ENCODE measurements at regions not wholly inside any gene's neighbourhood (a gene's known extent, or its start where the extent isn't known, plus 50 kb on each side); places are given as distances from the start of the nearest gene placed in this dataset.

DNA sequence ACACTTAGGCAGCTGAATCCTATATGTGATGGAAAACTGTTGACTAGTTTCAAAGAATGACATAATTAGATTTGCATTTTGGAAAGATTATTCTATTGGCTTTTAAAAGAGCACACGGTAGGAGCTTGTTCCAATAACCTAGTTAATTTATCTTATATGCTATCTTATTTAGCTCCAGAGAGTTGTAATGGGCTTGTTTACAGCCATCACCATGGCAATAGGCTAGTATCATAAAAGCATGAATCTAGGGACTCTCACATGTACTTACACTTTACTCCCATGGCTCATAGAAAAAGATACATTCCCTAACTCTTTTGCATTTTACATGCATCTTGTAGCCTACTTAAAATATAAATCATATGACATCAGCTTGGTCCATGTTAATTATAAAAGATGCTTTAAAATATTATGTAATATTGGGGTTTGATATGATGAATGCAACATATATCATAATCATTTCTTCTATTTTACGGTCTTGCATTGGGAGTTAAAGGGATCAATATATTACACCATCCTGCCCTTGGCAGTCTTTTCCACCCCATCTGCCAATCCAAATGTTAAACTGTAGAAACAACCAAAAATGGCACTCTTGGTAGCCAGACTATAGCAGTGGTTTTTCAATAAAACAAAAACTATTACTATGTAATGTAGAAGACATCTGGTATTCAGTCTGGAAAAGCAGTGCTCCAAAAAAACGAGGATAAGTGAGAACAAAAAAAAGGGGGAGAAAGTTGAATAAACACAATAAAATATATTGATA is 2254.0 kb downstream of the LRRC4C start:
- Histone ChIP-seq H3K9me3 (no peaks in the 10 kb centered on the region), H3K36me3 (no peaks in the 10 kb centered on the region), H3K27ac (no peak overlapping the region), H3K4me1 (peaks cover 0 to 2% (median 0%) of the 10 kb centered on the region in 4 donors), H3K27me3 (no peaks in the 10 kb centered on the region), H3K4me3 (no peak overlapping the region)
- TF ChIP-seq, protein P1, sequence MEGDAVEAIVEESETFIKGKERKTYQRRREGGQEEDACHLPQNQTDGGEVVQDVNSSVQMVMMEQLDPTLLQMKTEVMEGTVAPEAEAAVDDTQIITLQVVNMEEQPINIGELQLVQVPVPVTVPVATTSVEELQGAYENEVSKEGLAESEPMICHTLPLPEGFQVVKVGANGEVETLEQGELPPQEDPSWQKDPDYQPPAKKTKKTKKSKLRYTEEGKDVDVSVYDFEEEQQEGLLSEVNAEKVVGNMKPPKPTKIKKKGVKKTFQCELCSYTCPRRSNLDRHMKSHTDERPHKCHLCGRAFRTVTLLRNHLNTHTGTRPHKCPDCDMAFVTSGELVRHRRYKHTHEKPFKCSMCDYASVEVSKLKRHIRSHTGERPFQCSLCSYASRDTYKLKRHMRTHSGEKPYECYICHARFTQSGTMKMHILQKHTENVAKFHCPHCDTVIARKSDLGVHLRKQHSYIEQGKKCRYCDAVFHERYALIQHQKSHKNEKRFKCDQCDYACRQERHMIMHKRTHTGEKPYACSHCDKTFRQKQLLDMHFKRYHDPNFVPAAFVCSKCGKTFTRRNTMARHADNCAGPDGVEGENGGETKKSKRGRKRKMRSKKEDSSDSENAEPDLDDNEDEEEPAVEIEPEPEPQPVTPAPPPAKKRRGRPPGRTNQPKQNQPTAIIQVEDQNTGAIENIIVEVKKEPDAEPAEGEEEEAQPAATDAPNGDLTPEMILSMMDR (IDR thresholded peaks at IDR 0.05) = no peak
- intact Hi-C loops (cut with DNase I; ENCODE audit: low total_unique reads) = no loop called here
- DNase-seq = no peak
- 63 to 68% (median 65%) methylated on average over 3 of the region's 3 CpGs for WGBS, 5 donors

DNA sequence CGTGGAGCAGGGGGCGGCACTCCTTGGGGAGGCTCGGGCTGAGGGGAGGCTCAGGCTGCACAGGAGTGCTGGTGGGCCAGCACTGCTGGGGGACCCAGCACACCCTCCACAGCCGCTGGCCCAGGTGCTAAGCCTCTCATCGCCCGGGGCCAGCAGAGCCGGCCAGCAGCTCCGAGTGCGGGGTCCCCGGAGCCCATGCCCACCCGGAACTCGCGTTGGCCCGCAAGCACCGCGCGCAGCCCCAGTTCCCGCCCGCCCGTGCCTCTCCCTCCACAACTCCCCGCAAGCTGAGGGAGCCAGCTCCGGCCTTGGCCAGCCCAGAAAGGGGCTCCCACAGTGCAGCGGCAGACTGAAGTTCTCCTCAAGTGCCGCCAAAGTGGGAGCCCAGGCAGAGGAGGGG is 2266.8 kb downstream of the LRRC4C start:
- H3K27ac ChIP-seq = no peak overlapping the region
- no peaks in the 10 kb centered on the region for H3K36me3 ChIP-seq
- H3K9me3 ChIP-seq = no peaks in the 10 kb centered on the region
- H3K4me1 ChIP-seq = no peaks in the 10 kb centered on the region
- TF ChIP-seq POLR2AphosphoS5 (IDR thresholded peaks at IDR 0.05) = no peak
- no peak for TF ChIP-seq EP300 (IDR thresholded peaks at IDR 0.05)
- TF ChIP-seq POLR2A (IDR thresholded peaks at IDR 0.05) = no peak
- TF ChIP-seq, protein P1 (IDR thresholded peaks at IDR 0.05) = no peak
- H3K27me3 ChIP-seq = no peaks in the 10 kb centered on the region
- no peak for DNase-seq
- intact Hi-C loops (cut with DNase I; ENCODE audit: low total_unique reads) = no loop called here
- 92 to 99% (median 98%) methylated on average over 6 to 24 of the region's 24 CpGs for WGBS, 5 donors
- H3K4me3 ChIP-seq = no peak overlapping the region

DNA sequence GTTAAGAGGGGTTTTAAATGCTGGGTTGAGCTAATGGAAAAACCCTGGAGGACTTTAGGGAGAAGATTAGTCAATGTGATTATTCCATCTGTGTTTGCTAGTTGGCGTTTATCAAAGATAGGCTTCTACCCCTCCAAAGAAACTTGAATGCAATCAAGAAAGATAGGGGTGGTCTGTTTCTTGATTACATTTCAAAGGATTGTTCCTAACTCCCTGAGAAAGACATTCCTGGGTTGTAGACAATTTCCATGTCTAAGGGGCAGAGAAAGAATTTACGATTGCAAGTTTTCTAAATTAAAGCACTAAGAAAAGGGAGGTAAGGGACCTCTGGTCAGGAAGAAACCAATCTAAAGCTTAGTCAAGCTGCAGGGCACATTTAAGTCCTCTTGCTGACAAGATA is 2268.7 kb downstream of the LRRC4C start:
- intact Hi-C loops (cut with DNase I; ENCODE audit: low total_unique reads) = no loop called here
- no peak for TF ChIP-seq POLR2A (IDR thresholded peaks at IDR 0.05)
- no peak for TF ChIP-seq POLR2AphosphoS5 (IDR thresholded peaks at IDR 0.05)
- TF ChIP-seq EP300 (IDR thresholded peaks at IDR 0.05) = no peak
- TF ChIP-seq, protein P1 (IDR thresholded peaks at IDR 0.05) = no peak
- no peak for DNase-seq
- no peaks in the 10 kb centered on the region for H3K27me3 ChIP-seq
- H3K36me3 ChIP-seq = no peaks in the 10 kb centered on the region
- H3K9me3 ChIP-seq = no peaks in the 10 kb centered on the region
- no peaks in the 10 kb centered on the region for H3K4me1 ChIP-seq
- WGBS, 5 donors = 31 to 51% (median 39%) methylated on average over 2 of the region's 2 CpGs
- H3K27ac ChIP-seq = no peak overlapping the region
- H3K4me3 ChIP-seq = no peak overlapping the region

DNA sequence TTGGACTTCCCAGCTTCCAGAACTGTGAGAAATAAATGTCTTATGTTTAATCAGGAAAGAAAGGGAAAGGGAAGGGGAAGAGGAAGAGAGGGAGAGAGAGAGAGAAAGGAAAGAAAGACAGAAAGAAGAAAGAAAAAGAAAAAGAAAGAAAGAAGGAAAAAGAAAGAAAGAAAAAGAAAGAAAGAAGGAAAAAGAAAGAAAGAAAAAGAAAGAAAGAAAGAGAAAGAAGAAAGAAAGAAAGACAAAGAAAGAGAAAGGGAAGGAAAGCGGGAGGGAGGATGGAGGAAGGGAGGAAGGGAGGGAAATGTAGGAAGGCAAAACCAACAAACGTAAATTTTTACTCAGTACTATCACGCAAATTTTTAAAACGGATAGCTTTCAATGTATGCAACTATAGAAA is 2281.8 kb downstream of the LRRC4C start:
- no peak overlapping the region for H3K27ac ChIP-seq
- WGBS, 5 donors = 93 to 97% (median 95%) methylated on average over 4 of the region's 4 CpGs
- H3K4me3 ChIP-seq = no peak overlapping the region
- peaks cover 0 to 5% (median 0%) of the 10 kb centered on the region in 4 donors for H3K4me1 ChIP-seq
- intact Hi-C loops (cut with DNase I; ENCODE audit: low total_unique reads) = no loop called here
- H3K36me3 ChIP-seq = no peaks in the 10 kb centered on the region
- no peaks in the 10 kb centered on the region for H3K27me3 ChIP-seq
- DNase-seq = no peak
- no peak for TF ChIP-seq EP300 (IDR thresholded peaks at IDR 0.05)
- TF ChIP-seq POLR2A (IDR thresholded peaks at IDR 0.05) = no peak
- TF ChIP-seq, protein P1 (IDR thresholded peaks at IDR 0.05) = no peak
- no peak for TF ChIP-seq POLR2AphosphoS5 (IDR thresholded peaks at IDR 0.05)
- H3K9me3 ChIP-seq = no peaks in the 10 kb centered on the region

All from stomach (tissue), 8 donors.